H54 (cell line): ENCODE measurements at regions not wholly inside any gene's neighbourhood (a gene's known extent, or its start where the extent isn't known, plus 50 kb on each side); places are given as distances from the start of the nearest gene placed in this dataset.

Experiments
- DNase-seq: peaks from one replicate; pipeline ENCODE4 v3.0.0; 2011; ENCODE audit warnings: low spot score, mixed read lengths; ENCODE audit not compliant: insufficient read length
- FAIRE-seq: peaks from 3 replicates; lab custom pipeline; 2011; peaks lifted over from hg19 to GRCh38; lab: Jason Lieb, UNC
- POLR2A ChIP-seq: IDR thresholded peaks from 2 replicates; pipeline ENCODE4 v1.6.1; 2011; ENCODE audit warnings: low read depth, mild to moderate bottlenecking, low read length

DNA sequence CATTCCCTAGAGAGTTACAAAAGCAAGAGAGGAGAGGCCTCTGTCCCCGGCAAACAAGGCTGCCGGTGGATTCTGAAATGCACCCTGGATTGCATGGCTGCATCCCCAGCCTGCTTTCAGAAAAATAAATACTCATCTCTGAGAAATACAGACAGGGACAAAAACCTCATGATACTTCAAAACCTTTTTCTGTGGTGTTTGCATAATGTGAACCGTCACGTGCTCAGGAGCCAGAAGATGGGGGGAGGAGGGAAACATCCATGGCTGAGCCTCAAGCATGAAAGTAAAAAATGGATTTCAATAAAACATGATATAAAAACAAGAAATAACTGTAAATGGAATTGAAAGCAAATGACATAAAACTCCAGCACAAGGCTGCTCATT is 198.5 kb upstream of the NCAM1 start:
- no peak for DNase-seq
- FAIRE-seq: no peak
- no peak for TF ChIP-seq POLR2A

DNA sequence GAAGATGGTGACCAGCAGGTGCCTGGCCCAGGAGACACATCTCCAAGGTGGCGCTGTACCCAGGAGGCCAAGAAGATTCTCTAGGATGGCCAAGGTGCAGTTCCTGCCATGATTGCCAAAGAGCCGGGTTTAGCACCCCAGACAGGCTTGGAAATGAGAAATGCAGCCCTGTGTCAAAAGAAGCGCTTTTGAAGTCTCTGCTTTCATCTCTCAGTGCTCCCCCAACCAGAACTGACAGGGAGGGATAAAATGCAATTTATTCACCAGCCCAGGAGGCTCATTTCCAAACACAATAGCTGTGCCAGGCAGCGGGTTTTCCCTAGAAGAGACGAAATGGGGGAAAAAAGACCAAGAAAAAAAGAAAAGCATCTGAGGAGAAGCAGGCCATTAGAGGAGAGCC is 195.9 kb upstream of the NCAM1 start:
- DNase-seq: no peak
- TF ChIP-seq POLR2A: no peak
- no peak for FAIRE-seq

DNA sequence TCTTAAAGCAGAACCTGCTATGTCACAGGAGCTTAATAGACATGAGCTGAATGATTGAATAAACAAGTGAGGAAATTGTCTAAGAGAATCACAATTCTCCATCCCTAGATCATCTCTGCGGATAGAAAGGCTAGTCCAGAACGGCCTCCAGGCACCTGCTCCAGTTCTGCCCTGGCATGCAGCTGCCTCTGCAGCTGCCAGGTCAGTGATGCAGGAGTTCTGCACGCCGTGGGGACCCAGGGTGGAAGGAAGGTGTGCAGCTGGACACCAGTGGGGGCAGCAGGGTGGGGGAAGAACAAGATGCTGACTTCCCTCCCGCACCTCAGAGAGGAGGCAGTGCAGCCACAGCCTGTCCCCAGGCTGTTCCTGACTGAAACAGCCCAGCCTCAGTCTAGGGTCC is 192.1 kb upstream of the NCAM1 start:
- no peak for TF ChIP-seq POLR2A
- no peak for DNase-seq
- no peak for FAIRE-seq

DNA sequence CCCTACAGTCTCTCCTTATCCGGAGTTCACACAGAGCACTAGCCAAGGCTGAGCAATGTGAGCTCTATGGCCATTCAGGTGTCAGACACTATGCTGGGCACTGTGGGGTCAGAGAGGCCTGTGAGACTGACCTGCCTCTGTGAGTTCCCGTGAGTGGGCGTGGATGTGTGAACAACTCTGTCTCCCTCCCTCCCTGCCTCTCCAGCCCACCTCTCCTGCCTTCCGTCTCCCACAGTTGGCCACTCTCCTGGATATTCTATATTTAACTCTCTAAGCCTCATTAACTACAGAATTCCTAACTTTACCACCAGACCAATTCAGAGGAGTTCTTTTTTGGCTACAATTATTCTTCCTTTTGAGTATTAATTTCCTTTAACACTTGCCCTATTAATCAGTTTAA is 191.6 kb upstream of the NCAM1 start:
- FAIRE-seq (no peak), DNase-seq (no peak)
- no peak for TF ChIP-seq POLR2A

GRCh38 chr11:112770033-112770432 is 191.2 kb upstream of the NCAM1 start:
- FAIRE-seq: no peak
- TF ChIP-seq POLR2A: no peak
- DNase-seq: no peak

DNA sequence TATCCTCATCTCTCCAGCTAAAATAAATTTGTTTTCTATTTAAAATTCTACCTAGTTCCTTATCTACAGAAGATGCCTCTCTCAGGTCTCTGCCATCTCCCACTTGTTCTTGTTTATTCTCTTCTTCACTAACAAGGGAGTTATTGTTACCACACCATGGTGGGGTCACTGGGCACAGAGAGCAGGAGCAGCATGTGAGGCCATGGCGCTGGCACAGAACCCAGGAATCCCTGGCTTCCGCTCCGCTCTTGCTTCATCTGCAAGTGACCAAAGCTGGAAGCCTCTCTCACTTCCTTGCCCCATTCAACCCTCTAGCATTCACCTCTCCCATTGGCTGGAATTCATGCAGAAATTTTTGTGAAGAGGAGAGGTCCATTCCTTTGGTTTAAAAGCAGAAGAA is 190.7 kb upstream of the NCAM1 start:
- TF ChIP-seq POLR2A: no peak
- DNase-seq (no peak), FAIRE-seq (no peak)

DNA sequence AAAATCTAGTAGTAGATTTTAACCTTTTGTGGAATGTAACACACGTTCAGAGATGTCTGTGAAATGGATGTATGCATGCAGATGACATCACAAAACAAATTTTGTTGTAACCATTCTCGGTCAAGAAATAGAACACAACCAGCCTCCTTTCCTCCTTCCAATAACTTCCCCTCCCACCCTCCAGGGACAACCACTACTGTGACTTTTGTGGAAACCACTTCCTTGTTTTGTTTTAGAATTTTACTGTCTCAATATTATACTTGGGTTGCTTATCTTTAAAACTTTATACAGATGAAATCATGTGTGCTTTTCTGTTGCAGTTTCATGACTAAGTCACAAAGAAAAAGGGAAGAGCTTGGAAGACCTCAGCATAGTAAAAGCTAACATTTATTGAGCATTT is 189.4 kb upstream of the NCAM1 start:
- no peak for TF ChIP-seq POLR2A
- no peak for DNase-seq
- no peak for FAIRE-seq

- DNase-seq: no peak
- TF ChIP-seq POLR2A: no peak
- FAIRE-seq: no peak
These were observed 188.0 kb upstream of the NCAM1 start for GRCh38 chr11:112773264-112773663.

GRCh38 chr11:112776834-112777233 is 184.4 kb upstream of the NCAM1 start:
- no peak for FAIRE-seq
- no peak for DNase-seq
- no peak for TF ChIP-seq POLR2A

DNA sequence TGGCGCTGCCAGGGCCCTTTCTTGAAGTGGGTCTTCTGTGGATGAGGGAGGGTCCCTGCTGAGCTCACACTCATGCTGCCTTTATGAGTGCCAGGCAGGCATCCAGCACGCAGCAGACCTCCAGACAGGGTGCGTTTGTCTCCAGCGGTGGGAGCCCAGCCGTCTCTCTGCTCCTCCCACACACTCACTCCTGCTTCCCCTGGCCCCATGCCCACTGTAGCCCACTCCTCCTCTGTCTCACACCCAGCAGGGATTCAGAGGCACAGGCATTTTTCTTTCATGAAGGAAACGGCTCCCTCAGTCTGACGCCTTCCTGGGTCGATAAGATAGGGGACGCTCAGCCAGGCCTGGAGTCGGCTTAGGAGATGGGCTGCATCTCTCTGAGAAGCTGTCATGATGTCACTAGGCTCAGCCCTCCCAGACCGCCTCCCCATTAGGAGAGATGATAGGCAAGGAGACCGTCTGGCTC is 183.9 kb upstream of the NCAM1 start:
- DNase-seq: no peak
- no peak for TF ChIP-seq POLR2A
- FAIRE-seq: no peak

DNA sequence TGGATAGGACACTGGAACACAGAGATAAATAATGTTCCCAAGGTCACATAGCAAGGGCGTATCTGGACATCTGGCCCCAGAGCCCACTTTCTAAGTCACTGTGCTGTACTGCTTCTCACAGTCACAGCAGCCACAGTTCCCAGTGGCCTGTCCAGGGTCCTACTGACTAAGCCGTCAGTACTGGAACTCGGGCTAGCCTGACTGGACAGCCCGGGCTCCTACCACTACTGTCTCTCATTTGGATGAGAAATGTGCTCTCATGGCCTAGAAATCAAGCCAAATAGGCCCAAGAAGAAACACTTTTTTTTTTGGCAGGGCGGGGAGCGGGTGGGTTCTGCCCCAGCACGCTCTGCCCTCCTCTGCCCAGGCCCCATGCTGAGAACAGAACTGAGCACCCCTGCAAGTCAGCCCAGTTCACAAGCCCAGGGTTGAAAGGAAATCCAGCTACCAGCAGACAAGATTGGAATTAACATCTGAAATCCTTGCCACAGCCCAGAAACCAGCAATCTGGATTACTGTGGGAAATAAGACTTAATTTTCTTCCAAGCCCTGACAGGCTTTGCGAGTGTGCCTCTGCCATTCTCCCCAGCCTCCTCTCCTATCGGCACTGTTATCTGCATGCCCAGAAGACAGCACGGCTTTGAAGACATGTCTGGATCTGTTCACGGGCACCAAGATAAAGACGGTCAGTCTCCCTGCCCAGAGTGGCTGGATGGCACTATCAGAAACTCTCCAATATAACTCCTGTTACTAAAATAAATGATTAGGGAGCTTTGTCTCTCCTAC is 182.9 kb upstream of the NCAM1 start:
- DNase-seq (no peak), FAIRE-seq (no peak)
- no peak for TF ChIP-seq POLR2A

GRCh38 chr11:112778877-112779266 is 182.3 kb upstream of the NCAM1 start:
- TF ChIP-seq POLR2A: no peak
- DNase-seq (no peak), FAIRE-seq (no peak)

DNA sequence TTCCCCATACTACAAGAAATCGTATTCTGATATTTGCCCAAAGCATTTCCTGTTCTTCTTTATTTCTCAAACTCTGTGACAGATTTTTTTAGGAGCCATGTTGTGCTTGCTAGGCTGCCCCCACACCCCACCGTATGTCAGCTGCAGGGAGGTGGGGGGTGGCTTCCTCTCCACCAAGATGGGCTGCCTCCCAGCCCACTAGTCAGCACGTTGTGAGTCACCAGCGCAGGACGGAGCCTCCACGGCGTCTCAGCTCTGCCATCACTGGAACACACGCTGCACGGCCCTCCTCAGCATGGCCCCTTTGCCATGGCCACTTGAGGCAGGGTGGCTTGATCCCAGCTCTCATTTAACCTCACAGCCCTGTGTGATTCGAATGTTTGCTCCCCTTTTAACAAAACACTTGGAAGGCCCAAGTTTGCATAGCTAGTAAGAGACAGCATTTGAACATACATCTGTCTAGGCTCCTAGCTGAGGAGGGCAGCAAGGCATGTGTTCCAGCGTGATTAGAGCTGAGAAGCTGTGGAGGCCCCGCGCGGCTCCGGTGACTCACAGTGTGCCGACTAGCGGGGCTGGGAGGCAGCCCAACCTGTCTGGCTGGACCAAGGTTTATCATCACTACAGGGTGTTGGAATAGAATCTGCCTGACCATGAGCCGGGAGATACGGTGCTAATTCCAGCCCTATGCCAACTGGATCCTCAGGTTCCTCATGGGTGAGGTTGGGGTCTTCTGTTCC is 180.7 kb upstream of the NCAM1 start:
- TF ChIP-seq POLR2A: no peak
- DNase-seq: peak; percentile 16
- no peak for FAIRE-seq

DNA sequence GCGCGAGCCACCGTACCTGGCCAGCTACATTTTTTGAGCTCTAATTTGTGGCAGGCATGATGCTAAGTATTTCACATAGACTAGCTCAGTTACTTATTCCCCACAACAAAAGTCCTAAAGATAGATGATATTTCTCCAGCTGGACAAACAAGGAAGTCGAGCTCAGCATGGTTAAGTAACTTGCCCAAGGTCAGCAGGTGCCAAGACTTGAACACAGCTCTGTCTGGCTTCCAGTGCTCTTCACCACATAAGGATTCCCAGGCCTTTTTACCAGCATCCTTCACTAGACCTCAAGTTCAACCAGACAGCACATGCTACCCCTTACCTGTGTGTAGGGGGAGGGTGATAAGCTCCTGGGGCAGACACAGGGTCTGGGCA is 177.3 kb upstream of the NCAM1 start:
- FAIRE-seq (no peak), DNase-seq (no peak)
- TF ChIP-seq POLR2A: no peak
